ENCODE measurements at regions not wholly inside any gene's neighbourhood (a gene's known extent, or its start where the extent isn't known, plus 50 kb on each side); places are given as distances from the start of the nearest gene placed in this dataset.
"Not testable (repeated sequence)": the region's sequence is repeated elsewhere in the genome, so short reads cannot be mapped to it uniquely, and the experiment has no call there.

DNA sequence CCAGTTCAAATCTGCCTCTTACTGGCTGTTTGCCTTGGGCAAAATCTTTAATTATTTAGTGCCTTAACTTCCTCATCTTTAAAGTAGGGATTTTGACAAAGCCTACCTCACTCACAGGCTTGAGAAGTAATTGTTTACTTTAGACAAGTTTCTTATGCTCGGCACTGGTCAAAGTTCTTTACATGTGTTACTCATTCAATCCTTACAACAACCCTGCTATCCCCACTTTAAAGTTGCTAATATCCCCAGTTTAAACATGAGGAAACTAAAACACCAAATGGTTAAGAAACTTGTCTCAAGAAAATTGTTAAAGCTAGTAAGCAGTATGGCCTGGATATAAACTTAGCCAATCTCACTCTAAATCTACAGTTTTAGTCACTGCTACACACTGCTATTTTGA, 204.0 kb upstream of the AVPR1A start:
- Histone ChIP-seq H3K27me3 (no peaks in the 10 kb centered on the region), H3K4me3 (no peak overlapping the region), H3K36me3 (no peaks in the 10 kb centered on the region), H3K27ac (no peak overlapping the region), H3K9me3 (no peaks in the 10 kb centered on the region), H3K4me1 (no peaks in the 10 kb centered on the region)
- ATAC-seq (no peak), DNase-seq (no peak)
- intact Hi-C loops (cut with DNase I): no loop called here
- TF ChIP-seq, protein P1, sequence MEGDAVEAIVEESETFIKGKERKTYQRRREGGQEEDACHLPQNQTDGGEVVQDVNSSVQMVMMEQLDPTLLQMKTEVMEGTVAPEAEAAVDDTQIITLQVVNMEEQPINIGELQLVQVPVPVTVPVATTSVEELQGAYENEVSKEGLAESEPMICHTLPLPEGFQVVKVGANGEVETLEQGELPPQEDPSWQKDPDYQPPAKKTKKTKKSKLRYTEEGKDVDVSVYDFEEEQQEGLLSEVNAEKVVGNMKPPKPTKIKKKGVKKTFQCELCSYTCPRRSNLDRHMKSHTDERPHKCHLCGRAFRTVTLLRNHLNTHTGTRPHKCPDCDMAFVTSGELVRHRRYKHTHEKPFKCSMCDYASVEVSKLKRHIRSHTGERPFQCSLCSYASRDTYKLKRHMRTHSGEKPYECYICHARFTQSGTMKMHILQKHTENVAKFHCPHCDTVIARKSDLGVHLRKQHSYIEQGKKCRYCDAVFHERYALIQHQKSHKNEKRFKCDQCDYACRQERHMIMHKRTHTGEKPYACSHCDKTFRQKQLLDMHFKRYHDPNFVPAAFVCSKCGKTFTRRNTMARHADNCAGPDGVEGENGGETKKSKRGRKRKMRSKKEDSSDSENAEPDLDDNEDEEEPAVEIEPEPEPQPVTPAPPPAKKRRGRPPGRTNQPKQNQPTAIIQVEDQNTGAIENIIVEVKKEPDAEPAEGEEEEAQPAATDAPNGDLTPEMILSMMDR (IDR thresholded peaks at IDR 0.05): no peak
- no peak for TF ChIP-seq POLR2A (IDR thresholded peaks at IDR 0.05)
- WGBS, 4 donors: 84 to 96% (median 88%) methylated on average over 1 of the region's 1 CpG

DNA sequence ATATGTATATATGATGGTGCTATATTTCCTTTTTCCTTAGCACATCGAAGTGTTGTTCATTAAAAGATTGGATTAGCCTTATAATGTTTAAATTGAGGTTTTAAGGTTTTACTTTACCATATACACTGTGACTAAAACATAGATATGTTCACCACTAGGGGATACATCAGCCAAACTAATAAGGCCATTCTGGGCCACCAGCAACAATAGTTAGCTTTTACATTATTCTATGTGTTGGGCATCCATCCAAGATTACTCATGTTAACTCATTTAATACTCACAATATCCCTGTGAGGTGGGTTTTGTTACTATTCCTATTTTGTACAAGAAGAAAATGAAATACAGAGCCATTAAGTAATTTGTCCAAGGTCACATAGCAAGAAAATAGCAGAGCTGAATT, 202.6 kb upstream of the AVPR1A start:
- WGBS, 4 donors: 79 to 89% (median 84%) methylated on average over 1 of the region's 1 CpG
- H3K9me3 ChIP-seq: no peaks in the 10 kb centered on the region
- no peaks in the 10 kb centered on the region for H3K36me3 ChIP-seq
- H3K4me1 ChIP-seq: peaks cover 0 to 4% (median 0%) of the 10 kb centered on the region in 12 donors
- DNase-seq (no peak), ATAC-seq (no peak)
- TF ChIP-seq, protein P1 (IDR thresholded peaks at IDR 0.05): no peak
- TF ChIP-seq POLR2A (IDR thresholded peaks at IDR 0.05): no peak
- H3K27me3 ChIP-seq: no peaks in the 10 kb centered on the region
- no peak overlapping the region for H3K27ac ChIP-seq
- no peak overlapping the region for H3K4me3 ChIP-seq
- intact Hi-C loops (cut with DNase I): no loop called here

- H3K36me3 ChIP-seq: no peaks in the 10 kb centered on the region
- no peak overlapping the region for H3K4me3 ChIP-seq
- ATAC-seq (no peak), DNase-seq (no peak)
- no peaks in the 10 kb centered on the region for H3K27me3 ChIP-seq
- TF ChIP-seq, protein P1 (IDR thresholded peaks at IDR 0.05): no peak
- TF ChIP-seq POLR2A (IDR thresholded peaks at IDR 0.05): no peak
- WGBS, 4 donors: 94 to 96% (median 95%) methylated on average over 3 of the region's 3 CpGs
- peaks cover 0 to 5% (median 0%) of the 10 kb centered on the region in 12 donors for H3K4me1 ChIP-seq
- no peaks in the 10 kb centered on the region for H3K9me3 ChIP-seq
- intact Hi-C loops (cut with DNase I): no loop called here
- H3K27ac ChIP-seq: no peak overlapping the region
Observed at GRCh38 chr12:63351370-63351769, 200.4 kb upstream of the AVPR1A start.

DNA sequence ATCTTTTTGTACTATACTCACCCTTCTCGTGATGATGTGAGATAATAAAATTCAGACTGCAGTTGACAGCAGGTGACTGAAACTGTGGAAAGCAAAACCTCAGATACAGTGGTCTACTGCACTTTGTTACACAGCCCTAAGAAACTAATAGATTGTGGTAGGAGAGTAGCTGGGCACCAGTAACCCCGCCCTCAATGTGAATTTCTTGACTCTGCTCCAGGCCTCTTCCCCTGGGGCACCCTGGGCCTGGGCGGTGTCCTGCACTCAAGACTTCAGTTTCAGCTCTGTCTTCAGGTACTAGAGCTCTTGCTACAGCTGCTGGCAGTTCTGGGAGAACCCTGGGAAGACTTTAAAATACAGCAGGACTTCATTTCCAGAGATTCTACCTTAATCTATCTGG, 197.6 kb upstream of the AVPR1A start:
- TF ChIP-seq, protein P1 (IDR thresholded peaks at IDR 0.05): no peak
- no peaks in the 10 kb centered on the region for H3K36me3 ChIP-seq
- H3K4me1 ChIP-seq: peaks cover 0 to 5% (median 0%) of the 10 kb centered on the region in 12 donors
- no peaks in the 10 kb centered on the region for H3K27me3 ChIP-seq
- no peak for DNase-seq
- intact Hi-C loops (cut with DNase I): no loop called here
- no peak overlapping the region for H3K27ac ChIP-seq
- ATAC-seq: peak in 1 of 4 donors; percentile 13
- no peaks in the 10 kb centered on the region for H3K9me3 ChIP-seq
- no peak overlapping the region for H3K4me3 ChIP-seq
- WGBS, 4 donors: 54 to 64% (median 60%) methylated on average over 2 to 3 of the region's 3 CpGs

- DNase-seq; H3K27me3 ChIP-seq; intact Hi-C loops (cut with DNase I); ATAC-seq; H3K36me3 ChIP-seq; H3K27ac ChIP-seq; H3K4me1 ChIP-seq; H3K4me3 ChIP-seq: not testable (repeated sequence)
- H3K9me3 ChIP-seq: peaks cover 0 to 15% (median 0%) of the 10 kb centered on the region in 12 donors
- 42 to 62% (median 49%) methylated on average over 4 of the region's 4 CpGs for WGBS, 4 donors
Observed at GRCh38 chr12:63337158-63337557, 186.2 kb upstream of the AVPR1A start.
